ENCODE measurements at regions not wholly inside any gene's neighbourhood (a gene's known extent, or its start where the extent isn't known, plus 50 kb on each side); places are given as distances from the start of the nearest gene placed in this dataset.

DNA sequence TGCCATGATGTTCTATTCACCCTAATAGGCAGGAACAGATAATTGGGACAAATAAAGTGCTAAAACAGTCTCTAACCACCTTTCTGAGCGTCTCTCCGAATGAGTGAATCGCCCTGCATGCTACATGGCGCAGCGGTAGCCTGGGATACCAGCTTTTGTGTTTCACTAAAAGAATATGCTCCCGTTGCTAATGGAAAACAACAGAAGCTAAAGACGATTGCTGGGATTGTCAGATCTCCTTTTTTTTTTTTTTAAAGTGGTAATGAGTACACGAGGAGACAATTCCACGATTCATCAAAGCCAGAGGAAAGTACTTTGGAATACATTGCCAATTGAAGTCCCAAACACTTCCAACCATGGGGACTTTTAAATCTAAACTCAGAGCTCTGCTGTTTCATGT lies 1815.3 kb upstream of the CELF4 start:
- Mint-ChIP-seq H3K27me3 (ENCODE audit: low read depth, unreplicated experiment) (no peaks in the 10 kb centered on the region), H3K36me3 (ENCODE audit: low read depth, unreplicated experiment) (no peaks in the 10 kb centered on the region), H3K9me3 (ENCODE audit: unreplicated experiment) (no peaks in the 10 kb centered on the region), H3K4me1 (ENCODE audit: low read depth, unreplicated experiment) (no peaks in the 10 kb centered on the region), H3K4me3 (ENCODE audit: unreplicated experiment) (no peak overlapping the region), H3K27ac (ENCODE audit: unreplicated experiment) (no peak overlapping the region)
- Histone ChIP-seq H3K36me3 (ENCODE audit: insufficient read depth, low read length) (no peaks in the 10 kb centered on the region), H3K79me2 (ENCODE audit: insufficient read depth, low read length) (no peaks in the 10 kb centered on the region), H4K20me1 (ENCODE audit: insufficient read depth, low read length) (no peaks in the 10 kb centered on the region), H3K9ac (ENCODE audit: low read length) (no peak overlapping the region), H3K4me2 (ENCODE audit: low read length) (peak overlapping the region; percentile 51), H3K9me3 (ENCODE audit: insufficient read depth, low read depth, low read length) (no peaks in the 10 kb centered on the region), H2AFZ (ENCODE audit: low read depth, low read length) (peak overlapping the region; percentile 62), H3K27ac (ENCODE audit: low read depth, low read length) (no peak overlapping the region), H3K27me3 (ENCODE audit: insufficient read depth, low read length) (no peaks in the 10 kb centered on the region), H3K4me3 (ENCODE audit: insufficient read depth, low read depth, low read length) (no peak overlapping the region), H3K4me1 (ENCODE audit: insufficient read depth, low read length) (no peaks in the 10 kb centered on the region)
- FAIRE-seq (no peak), DNase-seq (ENCODE audit: low read depth) (no peak)
- no peak for TF ChIP-seq EZH2 (IDR thresholded peaks at IDR 0.05; ENCODE audit: insufficient read depth, low read length)
- TF ChIP-seq, protein P1, sequence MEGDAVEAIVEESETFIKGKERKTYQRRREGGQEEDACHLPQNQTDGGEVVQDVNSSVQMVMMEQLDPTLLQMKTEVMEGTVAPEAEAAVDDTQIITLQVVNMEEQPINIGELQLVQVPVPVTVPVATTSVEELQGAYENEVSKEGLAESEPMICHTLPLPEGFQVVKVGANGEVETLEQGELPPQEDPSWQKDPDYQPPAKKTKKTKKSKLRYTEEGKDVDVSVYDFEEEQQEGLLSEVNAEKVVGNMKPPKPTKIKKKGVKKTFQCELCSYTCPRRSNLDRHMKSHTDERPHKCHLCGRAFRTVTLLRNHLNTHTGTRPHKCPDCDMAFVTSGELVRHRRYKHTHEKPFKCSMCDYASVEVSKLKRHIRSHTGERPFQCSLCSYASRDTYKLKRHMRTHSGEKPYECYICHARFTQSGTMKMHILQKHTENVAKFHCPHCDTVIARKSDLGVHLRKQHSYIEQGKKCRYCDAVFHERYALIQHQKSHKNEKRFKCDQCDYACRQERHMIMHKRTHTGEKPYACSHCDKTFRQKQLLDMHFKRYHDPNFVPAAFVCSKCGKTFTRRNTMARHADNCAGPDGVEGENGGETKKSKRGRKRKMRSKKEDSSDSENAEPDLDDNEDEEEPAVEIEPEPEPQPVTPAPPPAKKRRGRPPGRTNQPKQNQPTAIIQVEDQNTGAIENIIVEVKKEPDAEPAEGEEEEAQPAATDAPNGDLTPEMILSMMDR (IDR thresholded peaks at IDR 0.05; ENCODE audit: insufficient read depth, low read depth, low read length): no peak

DNA sequence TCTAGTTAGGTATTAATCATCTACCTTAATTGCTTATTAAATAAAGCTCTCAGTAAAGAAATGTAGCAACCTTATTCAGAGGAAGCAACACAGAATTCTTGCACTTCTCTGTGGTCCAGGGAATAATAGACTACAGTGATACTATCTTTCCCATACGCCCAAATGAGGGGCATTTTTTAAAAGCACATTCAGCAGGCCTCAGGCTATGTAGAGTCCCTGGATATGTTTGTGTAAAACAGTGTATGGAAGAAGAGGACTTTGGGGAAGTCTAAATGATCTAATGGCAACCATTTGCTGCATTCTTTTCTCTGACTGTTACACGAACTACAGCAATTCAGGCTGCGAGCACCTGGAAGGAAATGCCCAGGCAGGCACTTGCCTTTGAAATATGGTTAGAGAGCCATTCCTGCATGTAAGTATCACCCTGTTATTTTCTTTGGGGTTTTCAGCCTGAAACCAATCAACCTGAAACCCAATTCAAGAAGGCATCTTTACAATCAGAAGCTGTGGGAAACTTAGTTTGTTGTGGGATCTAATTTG lies 1814.7 kb upstream of the CELF4 start:
- no peak overlapping the region for H2AFZ ChIP-seq (ENCODE audit: low read depth, low read length)
- no peak for DNase-seq (ENCODE audit: low read depth)
- H3K9ac ChIP-seq (ENCODE audit: low read length): no peak overlapping the region

DNA sequence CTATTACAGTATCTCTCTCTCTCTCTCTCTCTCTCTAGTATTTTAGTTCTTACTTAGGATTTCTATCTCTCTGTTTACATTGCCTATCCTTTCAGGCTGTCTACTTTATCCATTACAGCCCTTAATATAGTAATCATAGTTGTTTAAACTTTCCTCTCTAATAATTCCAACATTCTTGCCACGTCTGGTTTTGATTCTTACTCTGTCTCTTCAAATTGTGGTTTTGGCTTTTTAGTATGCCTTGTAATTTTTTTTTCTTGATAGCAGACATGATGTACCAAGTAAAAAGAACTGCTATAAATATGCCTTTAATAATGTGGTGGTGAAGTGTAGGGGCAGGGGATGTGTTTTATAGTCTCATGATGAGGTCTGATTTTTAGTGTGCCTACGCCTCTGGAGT lies 1809.5 kb upstream of the CELF4 start:
- no peak overlapping the region for H2AFZ ChIP-seq (ENCODE audit: low read depth, low read length)

More for the DNA sequence above, 1814.7 kb upstream of the CELF4 start:
- Mint-ChIP-seq H3K36me3 (ENCODE audit: low read depth, unreplicated experiment) (no peaks in the 10 kb centered on the region), H3K4me1 (ENCODE audit: low read depth, unreplicated experiment) (peaks cover under 1% of the 10 kb centered on the region), H3K9me3 (ENCODE audit: unreplicated experiment) (no peaks in the 10 kb centered on the region), H3K27me3 (ENCODE audit: low read depth, unreplicated experiment) (no peaks in the 10 kb centered on the region), H3K27ac (ENCODE audit: unreplicated experiment) (no peak overlapping the region), H3K4me3 (ENCODE audit: unreplicated experiment) (no peak overlapping the region)
- H3K4me1 ChIP-seq (ENCODE audit: insufficient read depth, low read length): no peaks in the 10 kb centered on the region
- no peak for FAIRE-seq
- H3K4me3 ChIP-seq (ENCODE audit: insufficient read depth, low read depth, low read length): no peak overlapping the region
- TF ChIP-seq, protein P1 (IDR thresholded peaks at IDR 0.05; ENCODE audit: insufficient read depth, low read depth, low read length): no peak
- TF ChIP-seq EZH2 (IDR thresholded peaks at IDR 0.05; ENCODE audit: insufficient read depth, low read length): no peak
- peak overlapping the region; percentile 51 for H3K4me2 ChIP-seq (ENCODE audit: low read length)
- H3K27ac ChIP-seq (ENCODE audit: low read depth, low read length): no peak overlapping the region
- H3K27me3 ChIP-seq (ENCODE audit: insufficient read depth, low read length): no peaks in the 10 kb centered on the region
- H3K79me2 ChIP-seq (ENCODE audit: insufficient read depth, low read length): no peaks in the 10 kb centered on the region
- H4K20me1 ChIP-seq (ENCODE audit: insufficient read depth, low read length): no peaks in the 10 kb centered on the region
- H3K36me3 ChIP-seq (ENCODE audit: insufficient read depth, low read length): no peaks in the 10 kb centered on the region
- no peaks in the 10 kb centered on the region for H3K9me3 ChIP-seq (ENCODE audit: insufficient read depth, low read depth, low read length)

More for the DNA sequence above, 1809.5 kb upstream of the CELF4 start:
- Mint-ChIP-seq H3K27ac (ENCODE audit: unreplicated experiment) (no peak overlapping the region), H3K4me1 (ENCODE audit: low read depth, unreplicated experiment) (peaks cover 3% of the 10 kb centered on the region), H3K4me3 (ENCODE audit: unreplicated experiment) (no peak overlapping the region), H3K36me3 (ENCODE audit: low read depth, unreplicated experiment) (no peaks in the 10 kb centered on the region), H3K9me3 (ENCODE audit: unreplicated experiment) (peaks cover 6% of the 10 kb centered on the region), H3K27me3 (ENCODE audit: low read depth, unreplicated experiment) (no peaks in the 10 kb centered on the region)
- H3K4me1 ChIP-seq (ENCODE audit: insufficient read depth, low read length): no peaks in the 10 kb centered on the region
- no peak overlapping the region for H3K27ac ChIP-seq (ENCODE audit: low read depth, low read length)
- DNase-seq (ENCODE audit: low read depth) (no peak), FAIRE-seq (no peak)
- no peak overlapping the region for H3K9ac ChIP-seq (ENCODE audit: low read length)
- TF ChIP-seq, protein P1 (IDR thresholded peaks at IDR 0.05; ENCODE audit: insufficient read depth, low read depth, low read length): no peak
- TF ChIP-seq EZH2 (IDR thresholded peaks at IDR 0.05; ENCODE audit: insufficient read depth, low read length): no peak
- H3K36me3 ChIP-seq (ENCODE audit: insufficient read depth, low read length): no peaks in the 10 kb centered on the region
- no peaks in the 10 kb centered on the region for H3K27me3 ChIP-seq (ENCODE audit: insufficient read depth, low read length)
- no peak overlapping the region for H3K4me2 ChIP-seq (ENCODE audit: low read length)
- no peaks in the 10 kb centered on the region for H4K20me1 ChIP-seq (ENCODE audit: insufficient read depth, low read length)
- no peak overlapping the region for H3K4me3 ChIP-seq (ENCODE audit: insufficient read depth, low read depth, low read length)
- no peaks in the 10 kb centered on the region for H3K79me2 ChIP-seq (ENCODE audit: insufficient read depth, low read length)
- H3K9me3 ChIP-seq (ENCODE audit: insufficient read depth, low read depth, low read length): no peaks in the 10 kb centered on the region
